Activated T-cell treated with anti-CD3 and anti-CD28 coated beads, Interleukin-2, amount 50 U/mL, for 4 hours (primary cell): ENCODE measurements at regions not wholly inside any gene's neighbourhood (a gene's known extent, or its start where the extent isn't known, plus 50 kb on each side); places are given as distances from the start of the nearest gene placed in this dataset.

Experiments used
- ATAC-seq, 2 donors: fragments of 200-7000 bp; cut with Tn5 transposase; one replicate each; pipeline ENCODE4 v1.10.0; 2021
- DNase-seq: peaks from one replicate; pipeline ENCODE4 v3.0.0-alpha.2; 2020
- H3K27me3 Mint-ChIP-seq: one replicate; pipeline ENCODE4 v1.8.0; 2021; ENCODE audit warnings: low read depth, mixed read lengths
- H3K36me3 Mint-ChIP-seq: one replicate; pipeline ENCODE4 v1.8.0; 2022; ENCODE audit warnings: mixed read lengths; ENCODE audit not compliant: insufficient read depth
- H3K4me1 Mint-ChIP-seq: one replicate; pipeline ENCODE4 v1.8.0; 2021; ENCODE audit warnings: low read depth, mixed read lengths
- H3K4me3 Mint-ChIP-seq: one replicate; pipeline ENCODE4 v1.8.0; 2021; ENCODE audit warnings: mild to moderate bottlenecking, moderate library complexity, mixed read lengths
- H3K9me3 Mint-ChIP-seq: one replicate; pipeline ENCODE4 v1.8.0; 2021; ENCODE audit warnings: mixed read lengths

- H3K36me3 Mint-ChIP-seq, result no peaks in the 10 kb centered on the region
- no peak for ATAC-seq
- DNase-seq, result no peak
- H3K4me1 Mint-ChIP-seq, result no peaks in the 10 kb centered on the region
- peaks cover 3% of the 10 kb centered on the region for H3K27me3 Mint-ChIP-seq
- H3K9me3 Mint-ChIP-seq, result no peaks in the 10 kb centered on the region
- H3K4me3 Mint-ChIP-seq, result no peak overlapping the region
Observed at GRCh38 chr3:193824365-193824764, 231.4 kb downstream of the OPA1 start.

GRCh38 chr3:193825617-193826016 is 232.6 kb downstream of the OPA1 start:
- Mint-ChIP-seq H3K36me3 (no peaks in the 10 kb centered on the region), H3K4me3 (no peak overlapping the region), H3K4me1 (no peaks in the 10 kb centered on the region), H3K27me3 (peaks cover 3% of the 10 kb centered on the region), H3K9me3 (no peaks in the 10 kb centered on the region)
- no peak for ATAC-seq
- DNase-seq, result no peak

GRCh38 chr3:193826159-193826795 is 233.3 kb downstream of the OPA1 start:
- no peaks in the 10 kb centered on the region for H3K36me3 Mint-ChIP-seq
- H3K27me3 Mint-ChIP-seq, result no peaks in the 10 kb centered on the region
- DNase-seq (no peak), ATAC-seq (no peak)
- no peaks in the 10 kb centered on the region for H3K9me3 Mint-ChIP-seq
- H3K4me3 Mint-ChIP-seq, result no peak overlapping the region
- H3K4me1 Mint-ChIP-seq, result no peaks in the 10 kb centered on the region

GRCh38 chr3:193827040-193827669 is 234.1 kb downstream of the OPA1 start:
- Mint-ChIP-seq H3K4me3 (no peak overlapping the region), H3K27me3 (no peaks in the 10 kb centered on the region), H3K36me3 (no peaks in the 10 kb centered on the region), H3K9me3 (no peaks in the 10 kb centered on the region), H3K4me1 (no peaks in the 10 kb centered on the region)
- DNase-seq, result no peak
- ATAC-seq, result no peak

GRCh38 chr3:193827871-193828270 is 234.9 kb downstream of the OPA1 start:
- no peak for DNase-seq
- no peak overlapping the region for H3K4me3 Mint-ChIP-seq
- H3K36me3 Mint-ChIP-seq, result no peaks in the 10 kb centered on the region
- H3K9me3 Mint-ChIP-seq, result no peaks in the 10 kb centered on the region
- ATAC-seq, result no peak
- H3K27me3 Mint-ChIP-seq, result no peaks in the 10 kb centered on the region
- no peaks in the 10 kb centered on the region for H3K4me1 Mint-ChIP-seq

GRCh38 chr3:193828477-193828876 is 235.5 kb downstream of the OPA1 start:
- ATAC-seq (no peak), DNase-seq (no peak)
- Mint-ChIP-seq H3K4me3 (no peak overlapping the region), H3K9me3 (no peaks in the 10 kb centered on the region), H3K4me1 (no peaks in the 10 kb centered on the region), H3K27me3 (no peaks in the 10 kb centered on the region), H3K36me3 (no peaks in the 10 kb centered on the region)

- ATAC-seq (no peak), DNase-seq (no peak)
- H3K27me3 Mint-ChIP-seq, result no peaks in the 10 kb centered on the region
- no peaks in the 10 kb centered on the region for H3K36me3 Mint-ChIP-seq
- H3K4me3 Mint-ChIP-seq, result no peak overlapping the region
- H3K9me3 Mint-ChIP-seq, result no peaks in the 10 kb centered on the region
- H3K4me1 Mint-ChIP-seq, result no peaks in the 10 kb centered on the region
Observed at GRCh38 chr3:193829781-193830180, 236.8 kb downstream of the OPA1 start.

GRCh38 chr3:193830791-193831191 is 237.8 kb downstream of the OPA1 start:
- Mint-ChIP-seq H3K27me3 (peaks cover 3% of the 10 kb centered on the region), H3K9me3 (no peaks in the 10 kb centered on the region), H3K4me3 (no peak overlapping the region), H3K4me1 (no peaks in the 10 kb centered on the region), H3K36me3 (no peaks in the 10 kb centered on the region)
- ATAC-seq (no peak), DNase-seq (no peak)

- H3K4me3 Mint-ChIP-seq, result no peak overlapping the region
Observed at GRCh38 chr3:193831495-193832455, 238.8 kb downstream of the OPA1 start.

GRCh38 chr3:193832833-193833413 is 239.9 kb downstream of the OPA1 start:
- no peaks in the 10 kb centered on the region for H3K4me1 Mint-ChIP-seq
- H3K27me3 Mint-ChIP-seq, result peaks cover 6% of the 10 kb centered on the region
- ATAC-seq (no peak), DNase-seq (no peak)
- H3K36me3 Mint-ChIP-seq, result no peaks in the 10 kb centered on the region
- no peaks in the 10 kb centered on the region for H3K9me3 Mint-ChIP-seq
- no peak overlapping the region for H3K4me3 Mint-ChIP-seq

More at GRCh38 chr3:193831495-193832455, 238.8 kb downstream of the OPA1 start:
- no peak for ATAC-seq
- DNase-seq, result no peak
- Mint-ChIP-seq H3K36me3 (no peaks in the 10 kb centered on the region), H3K9me3 (no peaks in the 10 kb centered on the region), H3K27me3 (peaks cover 6% of the 10 kb centered on the region), H3K4me1 (no peaks in the 10 kb centered on the region)

- peaks cover 6% of the 10 kb centered on the region for H3K27me3 Mint-ChIP-seq
- H3K4me3 Mint-ChIP-seq, result no peak overlapping the region
- ATAC-seq (no peak), DNase-seq (no peak)
- H3K36me3 Mint-ChIP-seq, result no peaks in the 10 kb centered on the region
- no peaks in the 10 kb centered on the region for H3K4me1 Mint-ChIP-seq
- no peaks in the 10 kb centered on the region for H3K9me3 Mint-ChIP-seq
Observed at GRCh38 chr3:193833592-193833991, 240.6 kb downstream of the OPA1 start.

GRCh38 chr3:193835414-193835813 is 242.4 kb downstream of the OPA1 start:
- ATAC-seq (no peak), DNase-seq (no peak)
- Mint-ChIP-seq H3K36me3 (no peaks in the 10 kb centered on the region), H3K4me3 (no peak overlapping the region), H3K4me1 (no peaks in the 10 kb centered on the region), H3K27me3 (peaks cover 8% of the 10 kb centered on the region), H3K9me3 (no peaks in the 10 kb centered on the region)

- Mint-ChIP-seq H3K27me3 (peaks cover 12% of the 10 kb centered on the region), H3K36me3 (no peaks in the 10 kb centered on the region), H3K9me3 (no peaks in the 10 kb centered on the region), H3K4me1 (no peaks in the 10 kb centered on the region), H3K4me3 (no peak overlapping the region)
- no peak for ATAC-seq
- DNase-seq, result no peak
Observed at GRCh38 chr3:193836511-193836910, 243.5 kb downstream of the OPA1 start.

- no peak for ATAC-seq
- Mint-ChIP-seq H3K27me3 (peaks cover 14% of the 10 kb centered on the region), H3K4me1 (no peaks in the 10 kb centered on the region), H3K9me3 (no peaks in the 10 kb centered on the region), H3K36me3 (no peaks in the 10 kb centered on the region), H3K4me3 (no peak overlapping the region)
- DNase-seq, result no peak
Observed at GRCh38 chr3:193836918-193837317, 243.9 kb downstream of the OPA1 start.
